ENCODE measurements at regions not wholly inside any gene's neighbourhood (a gene's known extent, or its start where the extent isn't known, plus 50 kb on each side); places are given as distances from the start of the nearest gene placed in this dataset.
"Not testable (repeated sequence)": the region's sequence is repeated elsewhere in the genome, so short reads cannot be mapped to it uniquely, and the experiment has no call there.

DNA sequence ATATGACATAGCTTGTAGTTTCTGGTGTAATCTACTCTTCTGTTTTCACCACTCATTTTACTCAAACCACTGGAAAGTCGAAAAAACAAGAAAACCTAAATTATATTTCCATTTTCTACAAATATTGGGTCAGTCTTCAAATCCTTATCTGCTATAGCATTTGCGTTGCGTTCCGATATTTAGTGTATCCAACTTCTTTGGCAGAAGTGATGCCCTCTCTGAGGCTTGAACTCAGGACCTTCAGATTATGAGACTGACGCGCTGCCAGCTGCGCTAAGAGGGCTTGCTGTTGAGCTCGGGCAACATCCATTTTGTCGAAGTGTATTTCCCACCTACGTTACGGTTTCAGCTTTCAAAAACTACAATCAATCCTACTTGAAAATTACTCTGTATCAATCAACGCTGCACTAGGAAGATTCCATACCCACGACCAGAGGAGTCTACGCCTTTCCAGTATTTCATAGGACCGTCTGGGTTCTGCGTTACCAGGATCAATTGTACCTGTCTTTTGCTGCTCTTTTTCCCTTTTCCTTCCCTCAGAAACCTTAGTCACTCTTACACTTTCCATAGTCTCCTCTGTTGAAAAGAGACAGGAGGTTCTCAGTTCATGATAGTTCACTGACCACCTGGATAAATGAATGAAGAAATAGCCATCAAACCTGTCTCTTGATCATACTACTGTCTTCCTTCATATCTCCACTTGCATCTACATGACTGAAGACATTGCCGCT, 140.5 kb upstream of the ZNF322 start:
- DNase-seq = not testable (repeated sequence)

- DNase-seq = not testable (repeated sequence)
Observed at GRCh38 chr6:26803762-26804161, 144.2 kb upstream of the ZNF322 start.

DNA sequence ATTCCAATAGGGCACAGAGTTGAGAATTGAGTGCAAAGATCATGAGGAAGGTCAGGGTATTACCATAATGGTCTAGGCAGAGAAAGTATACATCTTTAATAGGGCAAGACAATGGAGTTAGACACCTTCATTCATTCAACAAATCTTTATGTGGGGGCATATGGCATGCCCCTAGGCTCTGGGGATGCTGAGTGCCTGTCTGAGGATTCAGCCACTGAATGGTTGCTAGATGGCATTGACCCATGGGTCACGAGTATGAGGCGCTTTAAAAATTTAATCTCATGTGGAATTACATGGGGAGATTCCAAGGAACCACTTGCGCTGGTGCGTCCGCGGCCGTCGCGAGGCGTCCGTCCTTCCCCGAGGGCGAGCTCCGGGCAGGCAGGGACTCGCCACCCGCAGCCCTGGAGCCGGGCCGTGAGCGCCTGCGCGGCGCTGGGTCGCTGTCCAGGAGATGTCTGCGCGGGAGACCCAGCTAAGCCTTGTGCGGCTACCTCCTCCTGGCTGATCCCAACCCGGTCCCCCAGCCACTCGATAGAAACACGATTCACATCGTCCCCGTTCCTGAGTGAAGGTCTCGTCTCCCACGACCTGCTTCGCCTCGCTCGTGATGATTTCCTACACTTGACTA, 152.1 kb upstream of the ZNF322 start:
- not testable (repeated sequence) for DNase-seq

GRCh38 chr6:26818640-26819225, 159.2 kb upstream of the ZNF322 start:
- DNase-seq = not testable (repeated sequence)

DNA sequence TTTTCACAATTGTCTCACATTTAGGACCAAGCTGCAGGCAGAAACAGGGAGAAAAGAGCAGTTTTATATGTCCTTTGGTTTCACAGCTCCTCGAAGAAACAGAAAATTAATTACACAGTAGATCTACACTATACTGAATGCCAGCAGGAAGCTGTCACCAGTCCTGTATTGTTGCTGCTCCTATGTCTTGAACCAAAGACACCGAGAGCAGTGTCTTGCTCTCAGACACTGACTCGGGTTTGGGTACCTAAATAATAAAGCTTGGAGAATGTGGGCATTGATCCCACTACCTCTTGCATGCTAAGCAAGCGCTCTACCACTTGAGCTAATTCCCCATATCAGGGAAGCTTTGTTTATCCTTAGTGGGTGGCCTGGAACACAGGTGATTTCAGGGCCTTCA, 168.4 kb upstream of the ZNF322 start:
- DNase-seq = not testable (repeated sequence)

DNA sequence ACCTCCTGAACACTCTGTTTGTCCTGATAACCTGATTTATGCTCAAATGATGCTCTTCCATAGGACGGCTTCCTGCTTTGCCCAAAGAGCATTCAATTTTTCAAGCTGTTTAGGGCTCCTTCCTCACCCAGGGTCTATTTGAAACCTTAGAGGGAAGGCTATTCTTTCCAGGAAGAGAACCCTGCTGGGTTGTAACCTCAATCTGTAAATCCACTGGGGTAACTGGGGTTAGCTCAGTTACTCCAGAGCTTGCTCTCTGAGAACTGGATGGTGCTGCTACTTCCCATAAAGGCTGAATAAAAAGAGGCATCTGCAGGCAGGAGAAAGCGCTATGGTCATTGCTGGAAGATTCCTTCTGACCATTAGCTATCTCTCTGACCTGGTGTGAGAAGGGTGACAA, 169.9 kb upstream of the ZNF322 start:
- DNase-seq = not testable (repeated sequence)

GRCh38 chr6:26830992-26831391, 171.4 kb upstream of the ZNF322 start:
- DNase-seq = not testable (repeated sequence)

- DNase-seq = not testable (repeated sequence)
Observed at GRCh38 chr6:26835707-26836106, 176.2 kb upstream of the ZNF322 start.

GRCh38 chr6:26836657-26837056, 177.1 kb upstream of the ZNF322 start:
- not testable (repeated sequence) for DNase-seq

- DNase-seq = not testable (repeated sequence)
Observed at GRCh38 chr6:26844823-26845222, 185.3 kb upstream of the ZNF322 start.

DNA sequence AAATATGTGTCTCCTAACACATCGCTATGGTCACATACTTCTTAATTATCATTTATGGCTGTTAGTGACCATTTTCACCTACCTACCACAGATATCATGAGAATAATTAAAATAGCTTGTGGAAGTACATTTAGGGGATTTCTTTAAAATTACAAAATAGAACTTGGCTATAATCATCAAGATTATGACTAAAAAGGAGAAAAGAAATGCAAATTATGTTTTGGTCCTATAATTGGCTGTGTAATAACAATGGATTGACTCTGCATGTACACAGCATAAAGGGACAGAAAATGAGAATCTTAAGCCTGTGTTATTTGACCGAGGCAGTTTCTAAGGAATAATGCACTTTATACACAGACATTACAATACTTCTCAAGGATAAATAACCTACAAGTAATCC, 197.7 kb upstream of the ZNF322 start:
- DNase-seq = not testable (repeated sequence)

GRCh38 chr6:26859067-26859770, 199.7 kb upstream of the ZNF322 start:
- DNase-seq = not testable (repeated sequence)

DNA sequence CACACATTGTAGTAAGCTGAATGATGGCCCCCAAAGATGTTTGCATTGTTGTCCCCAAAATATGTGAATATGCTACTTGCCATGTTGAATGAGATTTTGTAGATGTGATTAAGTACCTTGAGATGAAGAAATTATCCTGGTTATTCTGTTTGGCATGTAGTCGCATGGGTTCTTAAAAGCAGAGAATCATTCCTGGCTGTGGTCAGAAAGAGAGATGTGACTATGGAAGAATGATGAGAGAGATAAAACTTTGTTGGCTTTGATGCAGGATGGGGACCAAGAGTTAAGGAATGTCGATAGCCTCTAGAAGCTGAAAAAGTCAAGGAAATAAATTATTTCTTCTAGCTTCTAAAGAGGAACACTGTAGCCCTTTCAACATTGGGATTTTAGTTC, 200.2 kb upstream of the ZNF322 start:
- DNase-seq = not testable (repeated sequence)

GRCh38 chr6:26861913-26862312, 202.4 kb upstream of the ZNF322 start:
- not testable (repeated sequence) for DNase-seq

- DNase-seq = not testable (repeated sequence)
Observed at GRCh38 chr6:26863641-26864040, 204.1 kb upstream of the ZNF322 start.

DNA sequence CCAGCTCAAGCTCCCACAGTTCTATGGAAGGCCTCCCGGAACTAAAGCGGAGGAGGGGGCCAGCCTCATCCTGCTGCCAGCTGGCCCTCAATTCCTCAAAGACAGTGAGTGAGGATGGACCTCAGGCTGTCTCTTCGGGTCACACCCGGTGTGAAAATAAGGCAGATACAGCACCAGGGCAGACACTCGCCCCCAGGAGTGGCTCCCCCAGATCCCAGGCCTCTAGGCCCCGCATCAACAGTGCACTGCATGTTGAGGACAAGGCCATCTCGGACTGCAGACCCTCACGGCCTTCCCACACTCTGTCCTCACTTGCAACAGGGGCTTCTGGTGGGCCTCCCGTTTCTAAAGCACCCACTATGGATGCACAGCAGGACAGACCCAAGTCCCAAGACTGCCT, 239.2 kb upstream of the ZNF322 start:
- not testable (repeated sequence) for DNase-seq

DNA sequence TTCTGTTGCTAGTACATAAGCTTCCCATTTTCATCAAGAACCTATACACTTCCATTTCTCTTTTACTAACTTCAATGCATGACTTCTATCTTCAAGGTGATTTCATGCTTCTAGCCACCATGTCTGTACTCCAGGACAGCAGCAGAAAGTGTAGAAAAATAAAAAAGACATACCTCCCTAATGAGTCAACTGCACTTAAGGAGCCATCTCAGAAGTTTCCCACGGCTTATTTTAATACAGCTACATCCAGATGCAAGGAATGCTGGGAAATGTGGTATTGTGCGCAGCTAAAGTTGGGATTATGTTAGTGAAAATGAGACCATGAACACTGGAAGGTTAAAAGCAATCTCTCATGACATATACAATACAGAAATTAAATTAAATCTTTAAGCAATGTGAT, 264.7 kb upstream of the ZNF322 start:
- DNase-seq = not testable (repeated sequence)

GRCh38 chr6:26928190-26928589, 268.6 kb upstream of the ZNF322 start:
- not testable (repeated sequence) for DNase-seq

- not testable (repeated sequence) for DNase-seq
Observed at GRCh38 chr6:26937258-26937657, 277.7 kb upstream of the ZNF322 start.

GRCh38 chr6:26951211-26951610, 291.7 kb upstream of the ZNF322 start:
- not testable (repeated sequence) for DNase-seq

DNA sequence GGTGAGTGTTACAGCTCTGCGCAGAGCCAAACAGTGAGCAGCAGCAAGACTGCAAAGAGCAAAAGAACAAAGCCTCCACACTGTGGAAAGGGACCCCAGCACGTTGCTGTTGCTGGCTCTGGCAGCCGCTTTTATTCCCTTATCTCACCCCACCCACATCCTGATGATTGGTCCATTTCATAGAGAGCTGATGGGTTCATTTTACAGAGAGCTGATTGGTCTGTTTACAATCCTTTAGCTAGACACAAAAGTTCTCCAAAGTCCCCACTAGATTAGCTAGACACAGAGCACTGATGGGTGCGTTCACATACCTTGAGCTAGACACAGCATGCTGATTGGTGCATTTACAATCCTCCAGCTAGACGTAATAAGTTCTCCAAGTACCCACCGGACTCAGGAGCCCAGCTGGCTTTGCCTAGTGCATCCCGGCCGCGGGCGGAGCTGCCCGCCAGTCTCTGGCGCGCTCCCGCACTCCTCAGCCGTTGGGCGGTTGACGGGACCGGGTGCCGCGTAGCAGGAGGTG, 291.4 kb upstream of the PRSS16 start:
- DNase-seq = peak; percentile 87

GRCh38 chr6:26956601-26957184, 290.8 kb upstream of the PRSS16 start:
- DNase-seq = peak; percentile 49

Data from SHP77 treated with DMSO at 0.1 percent for 48 hours (cell line).